ENCODE measurements at regions not wholly inside any gene's neighbourhood (a gene's known extent, or its start where the extent isn't known, plus 50 kb on each side); places are given as distances from the start of the nearest gene placed in this dataset.

- no peaks in the 10 kb centered on the region for H3K9me3 ChIP-seq (replicated peaks; ENCODE audit: control insufficient read depth, insufficient read depth, low read length)
- no peaks in the 10 kb centered on the region for H3K9me1 ChIP-seq (replicated peaks; ENCODE audit: control insufficient read depth, extremely low read depth, insufficient read depth, low read length)
- no peaks in the 10 kb centered on the region for H3K4me1 ChIP-seq (ENCODE audit: control insufficient read depth, extremely low read depth, insufficient read depth, low read length)
- H2AFZ ChIP-seq (ENCODE audit: low read depth, low read length) = no peak overlapping the region
- ChIA-PET POLR2A (no interaction called here), CTCF (no interaction called here)
- no peaks in the 10 kb centered on the region for H3K27me3 ChIP-seq (ENCODE audit: control insufficient read depth in 2 of 2, insufficient read depth in 2 of 2, low read length in 2 of 2)
- H3K4me3 ChIP-seq (replicated peaks in 1 of 3; ENCODE audit: insufficient read depth in 1 of 3, low read depth in 1 of 3, low read length in 3 of 3) = no peak overlapping the region
- TF ChIP-seq GATA2 (IDR thresholded peaks at IDR 0.05; ENCODE audit: insufficient read depth, insufficient read length, low read depth, low read length) = no peak
- TF ChIP-seq EZH2 (IDR thresholded peaks at IDR 0.05; ENCODE audit: borderline replicate concordance, low read depth, low read length, severe bottlenecking) = no peak
- no peak for TF ChIP-seq MYC (IDR thresholded peaks at IDR 0.05; ENCODE audit: low read depth, low read length)
- TF ChIP-seq FOS (IDR thresholded peaks at IDR 0.05; ENCODE audit: borderline replicate concordance, insufficient read depth, low read length) = no peak
- TF ChIP-seq MAX (IDR thresholded peaks at IDR 0.05; ENCODE audit: insufficient read depth, insufficient read length) = no peak
- no peak for TF ChIP-seq POLR2AphosphoS5 (IDR thresholded peaks at IDR 0.05; ENCODE audit: insufficient read depth, low read depth, low read length)
- no peak for TF ChIP-seq JUN (IDR thresholded peaks at IDR 0.05; ENCODE audit: borderline replicate concordance, insufficient read depth, insufficient read length, low read depth)
- TF ChIP-seq POLR2A (IDR thresholded peaks at IDR 0.05; ENCODE audit: low read depth, low read length) = no peak
- TF ChIP-seq CTCF (IDR thresholded peaks at IDR 0.05; ENCODE audit: extremely low read depth in 1 of 2, insufficient read depth in 1 of 2, low read depth in 1 of 2, low read length in 2 of 2) = no peak
- H3K79me2 ChIP-seq (ENCODE audit: control insufficient read depth, insufficient read depth, low read length) = no peaks in the 10 kb centered on the region
- H3K36me3 ChIP-seq (ENCODE audit: control insufficient read depth in 2 of 2, extremely low read depth in 1 of 2, insufficient read depth in 2 of 2, low read length in 2 of 2) = no peaks in the 10 kb centered on the region
- BruUV-seq (replicated peaks) = no TSS peak
- no peak for FAIRE-seq
- no peak for DNase-seq (ENCODE audit: low read depth, low spot score)
- H3K9ac ChIP-seq (replicated peaks; ENCODE audit: extremely low read depth, insufficient read depth, low read length) = no peak overlapping the region
- no peaks in the 10 kb centered on the region for H4K20me1 ChIP-seq (replicated peaks; ENCODE audit: control insufficient read depth, extremely low read depth, insufficient read depth, low read length)
- dilution Hi-C loops (cut with MboI; ENCODE audit: extremely low pct_ligation_motif_present, low sequenced_read_pairs) (no loop called here), intact Hi-C loops (cut with micrococcal nuclease) (no loop called here)
- H3K27ac ChIP-seq (ENCODE audit: insufficient read depth, low read depth, low read length) = no peak overlapping the region
- no peak overlapping the region for H3K4me2 ChIP-seq (ENCODE audit: insufficient read depth, low read length)
Observed at GRCh38 chr6:114559419-114559818, 216.6 kb upstream of the HS3ST5 start.
